ENCODE measurements at regions not wholly inside any gene's neighbourhood (a gene's known extent, or its start where the extent isn't known, plus 50 kb on each side); places are given as distances from the start of the nearest gene placed in this dataset.

DNA sequence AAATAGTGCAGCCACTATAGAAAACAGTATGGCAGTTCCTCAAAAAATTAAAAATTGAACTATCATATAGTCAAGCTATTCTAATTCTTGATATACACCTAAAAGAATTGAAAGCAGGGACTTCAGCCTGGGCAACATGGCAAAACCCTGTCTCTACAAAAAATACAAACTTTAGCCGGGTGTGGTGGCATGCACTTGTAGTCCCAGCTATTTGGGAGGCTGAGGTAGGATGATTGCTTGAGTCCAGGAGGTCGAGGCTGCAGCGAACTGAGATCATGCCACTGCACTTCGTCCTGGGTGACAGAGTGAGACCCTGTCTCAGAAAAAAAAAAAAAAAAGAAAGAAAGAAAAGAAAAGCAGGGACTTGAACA lies 64.0 kb upstream of the FOXN2 start:
- TF ChIP-seq CTCF (IDR thresholded peaks at IDR 0.05; ENCODE audit: insufficient read depth, low read length) = no peak
- no peak for TF ChIP-seq SPI1 (IDR thresholded peaks at IDR 0.05; ENCODE audit: borderline replicate concordance, low read depth)
- no peak for TF ChIP-seq GABPA (IDR thresholded peaks at IDR 0.05; ENCODE audit: low read depth)
